RKO (cell line): ENCODE measurements at regions not wholly inside any gene's neighbourhood (a gene's known extent, or its start where the extent isn't known, plus 50 kb on each side); places are given as distances from the start of the nearest gene placed in this dataset.
"Not testable (repeated sequence)": the region's sequence is repeated elsewhere in the genome, so short reads cannot be mapped to it uniquely, and the experiment has no call there.

Source experiments
- DNase-seq: peaks from one replicate; pipeline ENCODE4 v3.0.0-alpha.2; 2016; ENCODE audit warnings: low spot score

DNA sequence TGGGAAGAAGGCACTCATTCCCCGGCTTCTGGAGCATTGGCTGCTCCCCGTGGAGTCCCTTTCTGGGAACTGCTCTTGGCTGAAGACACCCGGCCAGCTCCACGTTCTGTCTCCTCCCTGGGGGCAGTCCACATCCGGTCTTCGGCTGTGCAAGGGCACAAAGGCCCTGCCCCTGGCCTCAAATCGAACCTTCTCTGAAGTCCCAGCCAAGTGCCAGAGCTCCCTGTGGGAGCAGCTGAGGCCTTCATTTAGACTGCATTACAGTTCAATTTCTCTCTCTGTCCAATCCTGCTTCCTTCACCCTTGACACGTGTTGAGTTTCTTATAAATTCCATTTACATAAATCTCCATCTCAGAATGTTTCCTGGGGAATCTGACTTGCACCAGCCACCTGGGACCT, 132.9 kb upstream of the POU3F1 start:
- no peak for DNase-seq

GRCh38 chr1:38178216-38178615, 131.6 kb upstream of the POU3F1 start:
- DNase-seq, result no peak

DNA sequence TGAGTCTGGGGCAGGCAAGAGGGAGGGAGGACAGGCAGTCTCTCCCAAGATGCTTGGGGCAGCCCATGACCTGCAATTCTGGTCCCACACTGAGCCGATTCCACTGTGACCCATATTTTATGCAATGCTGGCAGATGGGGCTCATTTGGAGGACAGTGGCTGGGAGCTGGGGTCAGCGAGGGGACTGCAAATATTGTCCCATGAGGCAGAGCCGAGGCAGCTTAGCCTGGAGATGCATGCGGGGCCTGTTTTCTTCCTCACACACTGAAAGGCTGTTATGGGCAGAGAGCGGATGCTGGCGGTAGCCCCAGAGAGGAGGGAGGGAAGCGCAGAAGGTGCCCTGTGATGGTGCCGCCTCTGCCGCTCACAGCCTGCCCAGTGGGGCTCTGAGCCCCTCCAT, 128.5 kb upstream of the POU3F1 start:
- no peak for DNase-seq

- no peak for DNase-seq
Observed at GRCh38 chr1:38173848-38174247, 127.3 kb upstream of the POU3F1 start.

DNA sequence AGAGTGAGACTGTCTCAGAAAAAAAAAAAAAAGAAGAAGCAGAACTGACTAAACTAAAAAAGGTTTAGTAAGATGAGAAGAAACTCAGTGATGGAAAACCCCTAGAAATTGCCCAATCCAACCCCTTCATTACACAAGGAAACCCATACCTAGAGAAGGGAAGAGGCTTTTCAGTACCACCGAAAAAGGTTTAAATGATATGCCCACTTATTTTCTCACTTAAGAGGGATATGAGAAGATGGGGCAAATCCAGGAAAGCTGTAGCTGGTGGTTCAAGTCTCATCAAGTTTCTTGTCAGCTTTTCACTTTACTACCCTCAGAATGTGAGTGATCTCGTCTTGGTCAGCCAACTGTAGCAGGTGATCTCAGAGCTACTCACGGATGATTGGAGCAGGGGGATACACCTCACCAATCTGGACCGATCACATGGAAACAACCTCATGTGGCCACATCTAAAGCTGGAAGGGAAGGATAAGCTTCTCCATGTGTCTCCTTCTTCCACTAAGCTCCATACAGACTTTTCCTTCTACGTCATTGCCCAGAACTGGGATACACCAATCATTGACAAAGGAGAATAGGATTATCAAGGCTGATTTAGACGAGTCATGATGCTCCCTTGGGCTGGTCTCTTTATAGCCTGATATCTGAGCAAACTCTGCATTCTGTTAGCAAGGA, 126.7 kb upstream of the POU3F1 start:
- no peak for DNase-seq

DNA sequence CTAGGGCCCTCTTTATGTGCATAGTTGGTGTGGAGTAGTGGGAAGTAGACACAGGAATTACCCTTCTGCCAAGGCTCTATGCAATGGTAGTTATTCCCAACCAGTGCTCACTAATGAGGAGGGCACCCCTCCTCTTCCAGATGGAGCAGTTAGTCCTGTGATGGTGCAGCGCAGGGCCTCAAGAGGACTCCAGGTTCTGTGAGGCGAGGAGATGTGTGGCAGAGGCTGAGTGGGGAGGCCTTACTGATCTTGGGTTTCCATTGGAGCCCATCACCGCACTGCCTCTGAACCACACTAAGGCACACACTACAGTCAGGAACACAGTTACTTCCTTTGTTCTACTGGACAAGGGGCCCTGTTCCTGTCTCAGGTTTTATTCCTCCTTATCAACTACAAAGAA, 122.5 kb upstream of the POU3F1 start:
- DNase-seq, result no peak

GRCh38 chr1:38168365-38168764, 121.8 kb upstream of the POU3F1 start:
- DNase-seq, result no peak

- DNase-seq, result no peak
Observed at GRCh38 chr1:38166461-38166860, 119.9 kb upstream of the POU3F1 start.

GRCh38 chr1:38153778-38154470, 107.3 kb upstream of the POU3F1 start:
- no peak for DNase-seq

- no peak for DNase-seq
Observed at GRCh38 chr1:38153066-38153777, 106.6 kb upstream of the POU3F1 start.

GRCh38 chr1:38152351-38153065, 105.9 kb upstream of the POU3F1 start:
- DNase-seq, result peak; percentile 22

GRCh38 chr1:38151399-38151798, 104.8 kb upstream of the POU3F1 start:
- no peak for DNase-seq

GRCh38 chr1:38146079-38146478, 99.5 kb upstream of the POU3F1 start:
- DNase-seq, result not testable (repeated sequence)

- DNase-seq, result no peak
Observed at GRCh38 chr1:38142606-38143005, 96.0 kb upstream of the POU3F1 start.

- no peak for DNase-seq
Observed at GRCh38 chr1:38141483-38141882, 94.9 kb upstream of the POU3F1 start.

GRCh38 chr1:38139738-38140487, 93.3 kb upstream of the POU3F1 start:
- no peak for DNase-seq

DNA sequence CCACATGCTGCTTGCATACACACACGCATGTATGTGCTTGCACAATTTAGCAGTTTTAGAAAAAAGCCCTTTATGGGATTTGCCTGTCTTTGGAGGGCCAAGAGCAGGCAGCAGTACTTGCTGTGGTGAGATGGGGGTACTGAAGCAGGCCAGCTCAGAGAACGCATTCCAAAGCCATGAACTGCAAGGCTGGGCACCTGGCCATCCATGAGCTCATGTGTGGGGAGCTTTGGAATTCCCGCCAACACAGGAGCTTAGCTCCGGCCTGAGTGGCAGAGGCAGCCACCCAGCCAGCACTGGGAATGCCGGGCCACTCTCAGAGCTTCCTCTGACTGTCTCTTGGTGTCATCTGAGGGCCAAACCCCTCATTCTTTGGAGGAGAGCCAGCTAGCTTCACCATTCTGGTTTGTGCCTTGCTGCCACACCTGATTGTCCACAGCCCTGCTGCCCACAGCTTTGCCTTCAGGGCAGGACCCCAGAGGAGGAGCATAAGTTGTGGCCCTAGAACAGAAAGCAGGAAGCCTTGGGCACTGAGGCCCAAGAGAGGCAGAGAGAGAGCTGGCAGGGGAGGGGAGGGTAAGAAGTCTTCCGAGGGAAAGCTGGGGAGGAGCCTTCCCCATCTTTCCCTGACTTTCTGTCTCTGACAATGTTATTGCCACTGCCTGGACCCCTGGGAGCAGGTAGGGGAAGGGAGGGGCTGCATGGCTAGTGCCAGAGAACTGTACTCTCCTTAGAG, 92.1 kb upstream of the POU3F1 start:
- peak; percentile 89 for DNase-seq

GRCh38 chr1:38137164-38137563, 90.6 kb upstream of the POU3F1 start:
- no peak for DNase-seq

DNA sequence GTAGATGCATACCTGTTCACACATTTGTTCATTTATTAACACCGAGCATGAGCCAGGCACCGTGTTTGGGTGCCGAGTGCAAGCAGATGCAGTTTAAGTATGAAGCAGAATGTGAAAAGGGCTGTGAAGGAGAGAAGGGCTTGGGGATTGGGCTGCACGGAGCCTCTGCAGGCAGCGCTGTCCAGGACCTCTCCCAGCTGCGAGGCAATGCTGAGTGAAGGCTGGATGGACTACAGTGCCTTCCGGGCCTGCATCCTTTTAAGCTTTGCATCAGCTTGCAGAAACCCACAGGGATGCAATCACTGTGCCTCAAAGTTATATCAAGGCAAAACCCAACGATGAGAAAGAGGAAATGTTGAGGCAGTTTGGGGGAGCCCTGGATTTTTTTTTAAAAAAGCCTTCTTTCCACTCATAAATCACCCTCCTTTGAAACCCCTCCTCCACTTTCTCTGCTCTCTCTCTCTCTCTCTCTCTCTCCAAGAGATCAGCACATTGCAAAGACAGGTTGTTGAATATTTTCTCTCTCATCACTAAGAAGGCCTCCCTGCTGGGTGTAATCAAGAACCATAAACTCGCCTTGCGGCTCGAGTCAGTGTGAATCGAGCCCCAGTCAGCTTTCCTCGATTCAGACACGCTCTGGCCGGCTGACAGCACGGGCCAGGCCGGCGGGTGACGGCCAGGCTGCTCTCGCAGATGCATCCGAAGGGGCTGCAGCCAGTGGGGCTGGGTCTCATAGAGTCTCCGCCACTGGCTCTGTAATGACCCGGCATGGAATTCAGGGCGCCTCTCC, 89.2 kb upstream of the POU3F1 start:
- no peak for DNase-seq

DNA sequence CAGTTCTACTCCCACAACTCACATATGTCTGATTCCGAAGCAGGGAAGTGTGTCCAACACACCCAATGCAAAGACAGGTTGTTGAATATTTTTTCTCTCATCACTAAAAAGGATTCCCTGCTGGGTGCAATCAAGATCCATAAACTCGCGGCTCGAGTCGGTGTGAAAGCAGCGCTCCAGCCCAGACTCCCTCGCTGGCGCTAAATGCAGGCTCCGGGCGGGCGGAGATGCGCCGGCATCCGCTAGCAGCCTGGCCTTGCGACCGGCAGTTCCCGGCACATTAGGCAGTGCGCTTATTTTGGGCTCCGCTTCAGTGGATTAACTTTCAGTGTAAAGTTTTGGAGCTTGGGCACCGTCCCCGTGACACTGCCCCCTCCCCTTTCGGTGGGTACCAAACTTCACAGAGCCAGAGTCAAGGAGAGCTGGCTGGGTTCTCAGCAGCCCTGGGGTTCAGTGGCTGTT, 87.7 kb upstream of the POU3F1 start:
- no peak for DNase-seq
